HepG2 (cell line): ENCODE measurements at regions not wholly inside any gene's neighbourhood (a gene's known extent, or its start where the extent isn't known, plus 50 kb on each side); places are given as distances from the start of the nearest gene placed in this dataset.
A peak's percentile ranks its signal among the peaks of the same experiment; 100 is the strongest.

Experiments
- ATAC-seq: fragments of 200-7000 bp; cut with Tn5 transposase; 3 replicates; pipeline ENCODE4 v1.9.1; 2020; ENCODE audit warnings: mild to moderate bottlenecking, moderate library complexity
- BruUV-seq: library from RNA; stranded (reverse); fragments of 400-500 nt; replicated peaks from 2 replicates; lab custom pipeline; 2021; lab: Mats Ljungman, UMichigan
- CTCF ChIA-PET: fragments of 300-600 bp; formaldehyde crosslinking; extraction: SDS; loops from one replicate; lab custom pipeline; 2021; ENCODE audit warnings: low total read pairs, inconsistent platforms, low intra/inter-chr PET ratio; lab: Yijun Ruan, JAX
- POLR2A ChIA-PET: fragments of 350-600 bp; sonication (Branson Sonifier 250); formaldehyde crosslinking; loops from one replicate; lab custom pipeline; 2020; ENCODE audit warnings: antibody characterized with exemption, inconsistent platforms; lab: Yijun Ruan, JAX
- DNase-seq: peaks from one replicate; pipeline ENCODE4 v3.0.0-alpha.2; 2015; ENCODE audit warnings: low spot score
- FAIRE-seq: peaks from 3 replicates; lab custom pipeline; 2011; peaks lifted over from hg19 to GRCh38; lab: Jason Lieb, UNC
- H2AFZ ChIP-seq: one replicate; pipeline ENCODE4 v1.6.1; 2011; ENCODE audit warnings: low read length, inconsistent platforms
- H3K27ac ChIP-seq: fragments of 300-600 bp; 3 replicates; pipeline ENCODE4 v1.8.0; 2011; ENCODE audit warnings: mixed run types, mild to moderate bottlenecking, mixed read lengths, low read length, inconsistent platforms; ENCODE audit not compliant: insufficient read depth; ENCODE audit errors: extremely low read length
- H3K27me3 ChIP-seq, 2 experiments: fragments of 200-600 bp in 1 of 2; 2 replicates in 1 of 2; 3 replicates in 1 of 2; pipeline versions ENCODE4 v1.6.0 to v1.8.0; 2011; ENCODE audit warnings: low read length in 2 of 2, mild to moderate bottlenecking in 2 of 2, moderate library complexity in 2 of 2, inconsistent platforms in 1 of 2; ENCODE audit not compliant: insufficient read depth in 2 of 2, control insufficient read depth in 1 of 2
- H3K36me3 ChIP-seq, 2 experiments: fragments of 200-600 bp in 1 of 2; replicated peaks in 1 of 2; 2 replicates in 1 of 2; 3 replicates in 1 of 2; pipeline versions ENCODE4 v1.5.1 to v1.8.0; 2011; ENCODE audit warnings: low read length in 2 of 2, inconsistent platforms in 1 of 2; ENCODE audit not compliant: insufficient read depth in 2 of 2, control insufficient read depth in 1 of 2
- H3K4me1 ChIP-seq: 2 replicates; pipeline ENCODE4 v1.5.1; 2012; ENCODE audit warnings: low read length, inconsistent platforms; ENCODE audit not compliant: insufficient read depth
- H3K4me2 ChIP-seq: 2 replicates; pipeline ENCODE4 v1.6.0; 2011; ENCODE audit warnings: low read depth, low read length, inconsistent platforms
- H3K4me3 ChIP-seq, 3 experiments: fragments of 200-600 bp in 1 of 3; sonication (generic), shearing (Covaris generic) in 1 of 3; replicated peaks in 1 of 3; 2 replicates each; pipeline ENCODE4 v1.5.1; 2011 to 2016; ENCODE audit warnings: low read length in 3 of 3, inconsistent platforms in 2 of 3, low read depth in 2 of 3, mild to moderate bottlenecking in 2 of 3, control low read depth in 1 of 3, mixed read lengths in 1 of 3; ENCODE audit not compliant: insufficient read depth in 1 of 3
- H3K79me2 ChIP-seq: one replicate; pipeline ENCODE4 v1.6.1; 2011; ENCODE audit warnings: low read length, inconsistent platforms; ENCODE audit not compliant: insufficient read depth
- H3K9ac ChIP-seq: 2 replicates; pipeline ENCODE4 v1.6.0; 2011; ENCODE audit warnings: mild to moderate bottlenecking, low read depth, low read length, inconsistent platforms; ENCODE audit not compliant: insufficient read depth
- H3K9me3 ChIP-seq: 2 replicates; pipeline ENCODE4 v1.5.1; 2012; ENCODE audit warnings: mild to moderate bottlenecking, low read length
- H4K20me1 ChIP-seq: 2 replicates; pipeline ENCODE4 v1.6.0; 2011; ENCODE audit warnings: inconsistent platforms, mild to moderate bottlenecking, low read length, moderate library complexity; ENCODE audit not compliant: insufficient read depth
- AHR ChIP-seq: IDR thresholded peaks from 2 replicates; pipeline ENCODE4 v1.6.1; 2018; ENCODE audit warnings: missing genetic modification reagents, missing compliant biosample characterization
- CTCF ChIP-seq: sonication (generic); formaldehyde crosslinking; IDR thresholded peaks from 2 replicates; pipeline ENCODE4 v1.5.0; 2020; ENCODE audit warnings: mild to moderate bottlenecking, missing genetic modification reagents, moderate library complexity
- GPN1 ChIP-seq: sonication (generic); formaldehyde crosslinking; IDR thresholded peaks from 2 replicates; pipeline ENCODE4 v1.5.1; 2020; ENCODE audit warnings: missing genetic modification reagents, borderline replicate concordance
- KAT8 ChIP-seq: IDR thresholded peaks from 2 replicates; pipeline ENCODE4 v1.6.1; 2016; ENCODE audit warnings: missing genetic modification reagents, missing compliant biosample characterization
- KIAA2018 ChIP-seq: sonication (generic); formaldehyde crosslinking; IDR thresholded peaks from 2 replicates; pipeline ENCODE4 v1.5.0; 2020; ENCODE audit warnings: mild to moderate bottlenecking, missing genetic modification reagents, borderline replicate concordance
- KLF12 ChIP-seq: sonication (generic); formaldehyde crosslinking; IDR thresholded peaks from 2 replicates; pipeline ENCODE4 v1.4.0; 2020; ENCODE audit warnings: missing genetic modification reagents, borderline replicate concordance
- RXRB ChIP-seq: IDR thresholded peaks from 2 replicates; pipeline ENCODE4 v1.6.1; 2016; ENCODE audit warnings: borderline replicate concordance, missing genetic modification reagents, missing compliant biosample characterization
- ZBTB26 ChIP-seq: IDR thresholded peaks from 2 replicates; pipeline ENCODE4 v1.6.1; 2016; ENCODE audit warnings: missing compliant biosample characterization, missing genetic modification reagents, borderline replicate concordance
- WGBS: methylation state at CpG from one replicate; pipeline ENCODE4 v1.1.6; 2017; ENCODE audit warnings: low lambda C conversion rate; 5-methylcytosine and 5-hydroxymethylcytosine counted together
- in situ Hi-C: cut with HindIII; loops from 2 replicates; pipeline ENCODE4 v1.10.0; 2017; ENCODE audit warnings: low pct_unique_long_range_greater_than_20kb; ENCODE audit not compliant: extremely low pct_ligation_motif_present
- intact Hi-C: fragments of 100-400 bp; cut with micrococcal nuclease; formaldehyde crosslinking; loops from one replicate; pipeline ENCODE4 v1.10.0; 2022; ENCODE audit not compliant: unreplicated experiment

GRCh38 chr5:74394916-74395880 lies 245.3 kb downstream of the ENC1 start (continued):
- no peak for TF ChIP-seq KIAA2018 (CRISPR knock-in tag)

- Histone ChIP-seq H3K4me3 (peak overlapping the region in 1 of 3 experiments; percentile 22; a peak in 1 of 6 replicates), H3K9ac (peak overlapping the region; percentile 35; the same call in 1 of the 2 replicates), H3K4me2 (peak overlapping the region; percentile 61), H3K9me3 (no peaks in the 10 kb centered on the region), H4K20me1 (no peaks in the 10 kb centered on the region), H3K27me3 (no peaks in the 10 kb centered on the region), H3K4me1 (peaks cover 45% of the 10 kb centered on the region), H3K36me3 (no peaks in the 10 kb centered on the region), H3K27ac (no peak overlapping the region), H3K79me2 (no peaks in the 10 kb centered on the region), H2AFZ (peak overlapping the region; percentile 44)
- ChIA-PET POLR2A (interaction anchor here (0.9 to 2.5 kb wide), 4 partner anchors 15 to 247 kb away, joined by 3 to 31 read pairs (median 4); partner anchors contain the start of gene ENC1), CTCF (no interaction called here)
- no TSS peak for BruUV-seq
- ATAC-seq (peak; percentile 85), DNase-seq (peak; percentile 20), FAIRE-seq (no peak)
- intact Hi-C loops (no loop called here), in situ Hi-C loops (no loop called here)
- 64% methylated on average over 2 of the region's 3 CpGs for WGBS
- TF ChIP-seq KAT8 (CRISPR knock-in tag) (no peak), RXRB (CRISPR knock-in tag) (no peak), KLF12 (no peak), GPN1 (CRISPR knock-in tag) (no peak), CTCF (CRISPR knock-in tag) (peak; percentile 49), ZBTB26 (no peak), AHR (CRISPR knock-in tag) (no peak)
These were observed 246.0 kb downstream of the ENC1 start for GRCh38 chr5:74394528-74394915.
